ENCODE measurements at regions not wholly inside any gene's neighbourhood (a gene's known extent, or its start where the extent isn't known, plus 50 kb on each side); places are given as distances from the start of the nearest gene placed in this dataset.

DNA sequence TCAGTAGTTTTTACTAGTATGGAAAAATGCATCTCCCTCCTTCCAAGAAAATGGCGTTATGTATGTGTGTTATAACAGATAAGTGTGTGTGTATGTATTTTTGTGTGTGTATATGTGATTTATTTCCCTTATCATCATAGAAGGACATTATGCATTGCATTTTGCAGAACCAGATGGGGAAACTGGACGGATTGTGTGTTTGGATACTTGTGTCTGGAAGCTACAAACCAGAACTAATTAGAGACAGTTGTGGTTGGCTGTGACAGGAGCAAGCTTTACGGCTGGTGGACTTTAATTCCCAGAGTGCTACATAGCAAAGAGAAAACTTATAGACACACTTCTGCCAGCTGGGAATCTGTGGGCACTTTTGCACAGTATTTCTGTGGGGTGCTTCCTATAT lies 162.5 kb downstream of the RWDD3 start:
- TF ChIP-seq, protein P1, sequence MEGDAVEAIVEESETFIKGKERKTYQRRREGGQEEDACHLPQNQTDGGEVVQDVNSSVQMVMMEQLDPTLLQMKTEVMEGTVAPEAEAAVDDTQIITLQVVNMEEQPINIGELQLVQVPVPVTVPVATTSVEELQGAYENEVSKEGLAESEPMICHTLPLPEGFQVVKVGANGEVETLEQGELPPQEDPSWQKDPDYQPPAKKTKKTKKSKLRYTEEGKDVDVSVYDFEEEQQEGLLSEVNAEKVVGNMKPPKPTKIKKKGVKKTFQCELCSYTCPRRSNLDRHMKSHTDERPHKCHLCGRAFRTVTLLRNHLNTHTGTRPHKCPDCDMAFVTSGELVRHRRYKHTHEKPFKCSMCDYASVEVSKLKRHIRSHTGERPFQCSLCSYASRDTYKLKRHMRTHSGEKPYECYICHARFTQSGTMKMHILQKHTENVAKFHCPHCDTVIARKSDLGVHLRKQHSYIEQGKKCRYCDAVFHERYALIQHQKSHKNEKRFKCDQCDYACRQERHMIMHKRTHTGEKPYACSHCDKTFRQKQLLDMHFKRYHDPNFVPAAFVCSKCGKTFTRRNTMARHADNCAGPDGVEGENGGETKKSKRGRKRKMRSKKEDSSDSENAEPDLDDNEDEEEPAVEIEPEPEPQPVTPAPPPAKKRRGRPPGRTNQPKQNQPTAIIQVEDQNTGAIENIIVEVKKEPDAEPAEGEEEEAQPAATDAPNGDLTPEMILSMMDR (IDR thresholded peaks at IDR 0.05; ENCODE audit: borderline replicate concordance, insufficient read depth, low read depth, low read length) = no peak
- no peak overlapping the region for H3K4me3 ChIP-seq (ENCODE audit: low read depth, low read length)

DNA sequence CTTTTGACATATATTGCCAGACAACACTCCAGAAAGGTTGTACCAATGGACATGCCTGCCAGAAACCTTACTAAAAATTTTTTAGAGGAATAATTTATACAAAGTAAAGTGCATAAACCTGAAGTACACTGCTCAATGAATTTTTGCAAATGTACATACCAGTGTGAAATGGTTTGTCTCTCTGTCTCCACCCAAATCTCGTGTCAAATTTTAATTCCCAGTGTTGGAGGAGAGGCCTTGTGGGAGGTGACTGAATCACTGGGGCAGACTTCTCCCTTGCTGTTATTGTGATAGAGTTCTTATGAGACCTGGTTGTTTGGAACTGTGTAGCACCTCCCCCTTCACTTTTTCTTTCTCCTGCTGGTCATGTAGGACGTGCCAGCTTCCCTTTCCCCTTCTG lies 168.8 kb downstream of the RWDD3 start:
- TF ChIP-seq, protein P1 (IDR thresholded peaks at IDR 0.05; ENCODE audit: borderline replicate concordance, insufficient read depth, low read depth, low read length) = no peak
- no peak overlapping the region for H3K4me3 ChIP-seq (ENCODE audit: low read depth, low read length)

DNA sequence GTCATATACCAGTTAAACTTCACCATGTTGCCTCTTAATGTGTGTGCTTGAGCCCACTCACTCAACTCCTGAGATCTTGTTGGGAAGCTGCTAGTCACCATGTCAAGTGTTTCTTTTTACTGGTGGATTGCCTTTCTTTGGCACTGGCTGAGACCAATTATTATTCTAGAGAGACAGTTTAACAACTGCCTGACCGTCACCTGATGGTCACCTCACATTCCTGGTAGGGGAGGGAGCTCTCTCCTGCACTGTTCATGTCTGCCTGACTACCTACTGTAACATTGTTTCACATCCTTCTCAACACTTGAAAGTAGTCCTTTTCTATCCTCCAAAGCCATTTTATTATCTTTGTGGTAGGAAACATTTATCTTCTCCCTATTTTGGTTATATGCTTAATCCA lies 172.3 kb downstream of the RWDD3 start:
- H3K4me3 ChIP-seq (ENCODE audit: low read depth, low read length) = no peak overlapping the region
- TF ChIP-seq, protein P1 (IDR thresholded peaks at IDR 0.05; ENCODE audit: borderline replicate concordance, insufficient read depth, low read depth, low read length) = no peak

DNA sequence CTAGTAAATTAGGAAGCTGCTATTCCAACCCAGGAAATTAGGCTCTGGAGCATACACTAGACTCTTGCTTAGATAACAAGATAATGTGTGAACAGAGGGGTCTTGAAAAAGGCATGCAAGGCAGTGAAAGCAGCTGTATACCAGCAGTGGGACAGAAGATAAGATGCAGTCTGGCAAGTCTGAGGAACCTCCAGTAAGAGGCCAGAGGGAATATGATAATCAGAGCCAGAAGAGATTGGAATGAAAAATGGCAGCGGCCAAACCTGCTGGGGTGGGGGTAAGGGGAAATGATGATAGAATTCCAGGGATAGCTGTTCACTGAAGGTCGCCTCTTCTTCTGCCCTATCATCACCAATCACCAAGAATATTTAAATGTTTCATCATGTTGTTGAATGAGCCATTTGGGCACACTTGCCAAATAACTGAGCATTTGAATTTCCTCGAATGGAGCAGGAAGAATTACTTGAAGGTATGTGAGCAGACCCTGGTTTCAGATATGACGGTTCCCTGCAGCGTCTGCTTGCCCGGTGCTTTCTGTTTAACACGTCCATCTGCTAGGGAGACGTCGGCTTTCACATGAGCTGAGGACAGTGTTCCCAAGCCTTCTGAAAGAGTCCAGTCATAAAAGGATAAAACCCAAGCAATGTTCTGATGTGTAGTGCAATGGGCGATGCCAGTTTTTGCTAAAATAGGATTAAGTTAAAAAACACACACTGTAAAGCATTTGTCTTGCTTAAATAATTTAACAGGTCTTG lies 173.3 kb downstream of the RWDD3 start:
- H3K4me3 ChIP-seq (ENCODE audit: low read depth, low read length) = no peak overlapping the region
- TF ChIP-seq, protein P1 (IDR thresholded peaks at IDR 0.05; ENCODE audit: borderline replicate concordance, insufficient read depth, low read depth, low read length) = no peak

DNA sequence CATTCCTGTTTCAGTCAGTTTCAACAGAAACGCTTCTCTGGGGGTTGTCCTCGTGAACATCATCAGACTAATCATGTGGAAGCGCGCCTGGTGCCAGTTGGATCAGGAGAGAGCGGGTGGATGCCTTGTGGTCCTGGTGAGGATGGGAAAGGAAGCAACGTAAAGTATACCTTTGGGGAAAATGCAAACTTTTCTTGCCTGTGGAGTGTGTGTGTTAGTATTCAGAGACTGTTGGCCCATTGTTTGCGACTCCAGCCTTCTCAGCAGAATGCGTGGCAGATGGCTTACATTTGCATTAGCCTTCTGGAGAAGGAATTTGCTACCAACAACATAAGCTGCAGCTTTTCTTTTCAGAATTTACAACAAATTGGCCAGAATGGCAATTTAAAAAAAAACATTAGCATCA lies 173.9 kb downstream of the RWDD3 start:
- TF ChIP-seq, protein P1 (IDR thresholded peaks at IDR 0.05; ENCODE audit: borderline replicate concordance, insufficient read depth, low read depth, low read length) = no peak
- H3K4me3 ChIP-seq (ENCODE audit: low read depth, low read length) = no peak overlapping the region

DNA sequence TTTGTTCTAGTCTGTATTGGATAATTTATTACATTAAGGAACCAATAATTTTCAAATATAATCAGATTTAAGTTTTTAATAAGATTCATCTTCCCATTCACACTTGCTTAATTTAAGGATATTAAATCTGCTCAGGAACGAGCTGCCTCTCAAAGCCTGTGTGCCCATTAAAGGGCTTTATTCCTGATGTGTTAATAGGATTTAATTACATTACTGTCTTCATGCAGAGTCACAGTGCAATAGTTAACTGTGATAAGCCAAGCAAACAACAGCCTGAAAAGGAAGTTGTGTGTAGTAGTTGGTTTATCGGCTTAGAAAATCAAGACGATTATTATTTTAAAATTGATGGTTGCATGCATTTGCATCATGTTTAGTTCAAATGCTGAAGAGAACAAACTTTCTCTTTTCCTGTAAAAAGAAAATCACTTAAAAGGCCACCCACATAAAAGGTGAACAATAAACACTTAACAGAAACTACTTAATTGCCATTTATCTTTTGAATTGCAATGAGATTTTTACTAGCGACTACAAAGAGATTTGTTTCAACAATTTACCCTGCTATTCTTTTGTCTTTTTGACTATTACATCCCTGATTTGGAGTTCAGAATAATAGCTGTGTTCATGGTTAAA lies 174.6 kb downstream of the RWDD3 start:
- no peak overlapping the region for H3K4me3 ChIP-seq (ENCODE audit: low read depth, low read length)
- TF ChIP-seq, protein P1 (IDR thresholded peaks at IDR 0.05; ENCODE audit: borderline replicate concordance, insufficient read depth, low read depth, low read length) = no peak

DNA sequence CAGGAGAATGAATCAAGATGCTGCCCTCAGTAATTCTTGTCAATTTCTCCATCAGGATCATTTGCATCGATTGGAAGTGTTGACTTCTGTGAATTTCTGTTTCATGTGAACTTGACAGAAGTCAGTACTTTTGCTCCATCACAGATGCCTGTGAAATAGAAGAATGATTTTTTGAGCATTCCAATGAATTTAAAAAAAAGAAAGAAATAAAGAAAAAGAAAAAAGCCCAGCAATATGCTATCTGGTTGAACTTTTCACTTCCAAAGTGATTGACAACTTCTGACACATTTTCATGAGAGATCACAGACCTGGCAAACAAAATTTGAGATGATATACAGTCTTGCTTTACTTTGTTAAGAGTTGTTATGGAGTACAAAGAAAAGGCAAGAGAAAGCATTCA lies 175.3 kb downstream of the RWDD3 start:
- no peak overlapping the region for H3K4me3 ChIP-seq (ENCODE audit: low read depth, low read length)
- TF ChIP-seq, protein P1 (IDR thresholded peaks at IDR 0.05; ENCODE audit: borderline replicate concordance, insufficient read depth, low read depth, low read length) = no peak
